MM.1S (cell line): ENCODE measurements at regions not wholly inside any gene's neighbourhood (a gene's known extent, or its start where the extent isn't known, plus 50 kb on each side); places are given as distances from the start of the nearest gene placed in this dataset.

Source experiments
- DNase-seq: peaks from one replicate; pipeline ENCODE4 v3.0.0-alpha.2; 2015
- H2AFZ ChIP-seq: fragments of 300-600 bp; sonication (generic); 2 replicates; pipeline ENCODE4 v1.6.0; 2016; ENCODE audit warnings: antibody characterized with exemption, low read length
- H3F3A ChIP-seq: fragments of 300-600 bp; sonication (generic); 2 replicates; pipeline ENCODE4 v1.6.1; 2016; ENCODE audit warnings: mild to moderate bottlenecking, antibody characterized with exemption, low read length, moderate library complexity, mixed read lengths; ENCODE audit not compliant: insufficient read depth
- H3K27ac ChIP-seq: fragments of 300-600 bp; sonication (generic); 2 replicates; pipeline ENCODE4 v1.5.1; 2016; ENCODE audit warnings: mild to moderate bottlenecking, low read length
- H3K27me3 ChIP-seq: fragments of 300-600 bp; sonication (generic); replicated peaks from 2 replicates; pipeline ENCODE4 v1.6.0; 2016; ENCODE audit warnings: low read length; ENCODE audit not compliant: insufficient read depth
- H3K36me3 ChIP-seq: fragments of 300-600 bp; sonication (generic); replicated peaks from 2 replicates; pipeline ENCODE4 v1.6.1; 2016; ENCODE audit warnings: mild to moderate bottlenecking, low read length, mixed read lengths; ENCODE audit not compliant: insufficient read depth
- H3K4me1 ChIP-seq: fragments of 300-600 bp; sonication (generic); 2 replicates; pipeline ENCODE4 v1.6.1; 2016; ENCODE audit warnings: low read length, mixed read lengths
- H3K4me2 ChIP-seq: fragments of 300-600 bp; sonication (generic); 2 replicates; pipeline ENCODE4 v1.6.0; 2016; ENCODE audit warnings: low read depth, low read length
- H3K4me3 ChIP-seq: fragments of 300-600 bp; sonication (generic); 2 replicates; pipeline ENCODE4 v1.5.1; 2016; ENCODE audit warnings: low read length, mixed read lengths
- H3K79me2 ChIP-seq: fragments of 300-600 bp; sonication (generic); 2 replicates; pipeline ENCODE4 v1.6.1; 2016; ENCODE audit warnings: mixed run types, low read length, mixed read lengths
- H3K9ac ChIP-seq: fragments of 300-600 bp; sonication (generic); 2 replicates; pipeline ENCODE4 v1.6.1; 2016; ENCODE audit warnings: low read length, mixed read lengths
- H3K9me2 ChIP-seq: fragments of 300-600 bp; sonication (generic); replicated peaks from 2 replicates; pipeline ENCODE4 v1.6.1; 2016; ENCODE audit warnings: mild to moderate bottlenecking, low read length, mixed read lengths; ENCODE audit not compliant: insufficient read depth
- H3K9me3 ChIP-seq: fragments of 300-600 bp; sonication (generic); replicated peaks from 2 replicates; pipeline ENCODE4 v1.6.1; 2016; ENCODE audit warnings: mild to moderate bottlenecking, low read length, mixed read lengths; ENCODE audit not compliant: insufficient read depth
- H4K20me1 ChIP-seq: fragments of 300-600 bp; sonication (generic); 2 replicates; pipeline ENCODE4 v1.6.1; 2016; ENCODE audit warnings: mild to moderate bottlenecking, low read length, moderate library complexity, mixed read lengths; ENCODE audit not compliant: insufficient read depth
- EZH2 ChIP-seq: fragments of 300-600 bp; sonication (generic); optimal IDR thresholded peaks from 2 replicates; pipeline ENCODE3; 2017; ENCODE audit warnings: low read depth, mild to moderate bottlenecking, antibody characterized with exemption, low read length, mixed read lengths
- EZH2phosphoT487 ChIP-seq: fragments of 300-600 bp; sonication (generic); IDR thresholded peaks from 2 replicates; pipeline ENCODE4 v1.6.1; 2018; ENCODE audit warnings: antibody characterized with exemption, low read length
- TF ChIP-seq, protein P1 (sequence below): fragments of 300-600 bp; sonication (generic); IDR thresholded peaks from 2 replicates; pipeline ENCODE4 v1.5.1; 2016; ENCODE audit warnings: antibody characterized with exemption, low read length, mixed read lengths

DNA sequence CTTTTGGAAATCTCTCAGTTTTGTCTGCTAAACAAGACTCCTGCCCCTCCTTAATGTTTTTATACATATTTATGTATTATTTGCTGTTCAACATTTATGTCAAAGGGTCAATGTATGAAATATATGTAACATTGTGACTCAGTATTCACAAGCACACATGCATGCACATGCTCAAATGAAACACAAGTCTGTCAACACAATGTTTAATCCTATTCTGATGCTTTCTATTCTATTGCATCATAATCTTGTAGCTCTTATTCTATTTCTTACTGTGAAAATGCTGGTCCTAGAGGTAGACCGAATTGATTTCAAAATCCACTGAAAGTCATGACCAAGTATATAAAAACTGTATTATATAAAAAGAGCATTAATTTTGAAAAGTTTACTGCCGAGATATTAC is 1463.3 kb downstream of the C4orf33 start:
- Histone ChIP-seq H3K27me3 (no peaks in the 10 kb centered on the region), H3K4me3 (no peak overlapping the region), H3F3A (no peaks in the 10 kb centered on the region), H4K20me1 (no peaks in the 10 kb centered on the region), H2AFZ (no peak overlapping the region), H3K9ac (no peak overlapping the region), H3K9me2 (no peaks in the 10 kb centered on the region), H3K4me2 (no peak overlapping the region), H3K36me3 (no peaks in the 10 kb centered on the region), H3K9me3 (no peaks in the 10 kb centered on the region), H3K4me1 (no peaks in the 10 kb centered on the region), H3K27ac (no peak overlapping the region), H3K79me2 (no peaks in the 10 kb centered on the region)
- TF ChIP-seq, protein P1, sequence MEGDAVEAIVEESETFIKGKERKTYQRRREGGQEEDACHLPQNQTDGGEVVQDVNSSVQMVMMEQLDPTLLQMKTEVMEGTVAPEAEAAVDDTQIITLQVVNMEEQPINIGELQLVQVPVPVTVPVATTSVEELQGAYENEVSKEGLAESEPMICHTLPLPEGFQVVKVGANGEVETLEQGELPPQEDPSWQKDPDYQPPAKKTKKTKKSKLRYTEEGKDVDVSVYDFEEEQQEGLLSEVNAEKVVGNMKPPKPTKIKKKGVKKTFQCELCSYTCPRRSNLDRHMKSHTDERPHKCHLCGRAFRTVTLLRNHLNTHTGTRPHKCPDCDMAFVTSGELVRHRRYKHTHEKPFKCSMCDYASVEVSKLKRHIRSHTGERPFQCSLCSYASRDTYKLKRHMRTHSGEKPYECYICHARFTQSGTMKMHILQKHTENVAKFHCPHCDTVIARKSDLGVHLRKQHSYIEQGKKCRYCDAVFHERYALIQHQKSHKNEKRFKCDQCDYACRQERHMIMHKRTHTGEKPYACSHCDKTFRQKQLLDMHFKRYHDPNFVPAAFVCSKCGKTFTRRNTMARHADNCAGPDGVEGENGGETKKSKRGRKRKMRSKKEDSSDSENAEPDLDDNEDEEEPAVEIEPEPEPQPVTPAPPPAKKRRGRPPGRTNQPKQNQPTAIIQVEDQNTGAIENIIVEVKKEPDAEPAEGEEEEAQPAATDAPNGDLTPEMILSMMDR, result no peak
- no peak for TF ChIP-seq EZH2phosphoT487
- no peak for TF ChIP-seq EZH2
- DNase-seq, result no peak

DNA sequence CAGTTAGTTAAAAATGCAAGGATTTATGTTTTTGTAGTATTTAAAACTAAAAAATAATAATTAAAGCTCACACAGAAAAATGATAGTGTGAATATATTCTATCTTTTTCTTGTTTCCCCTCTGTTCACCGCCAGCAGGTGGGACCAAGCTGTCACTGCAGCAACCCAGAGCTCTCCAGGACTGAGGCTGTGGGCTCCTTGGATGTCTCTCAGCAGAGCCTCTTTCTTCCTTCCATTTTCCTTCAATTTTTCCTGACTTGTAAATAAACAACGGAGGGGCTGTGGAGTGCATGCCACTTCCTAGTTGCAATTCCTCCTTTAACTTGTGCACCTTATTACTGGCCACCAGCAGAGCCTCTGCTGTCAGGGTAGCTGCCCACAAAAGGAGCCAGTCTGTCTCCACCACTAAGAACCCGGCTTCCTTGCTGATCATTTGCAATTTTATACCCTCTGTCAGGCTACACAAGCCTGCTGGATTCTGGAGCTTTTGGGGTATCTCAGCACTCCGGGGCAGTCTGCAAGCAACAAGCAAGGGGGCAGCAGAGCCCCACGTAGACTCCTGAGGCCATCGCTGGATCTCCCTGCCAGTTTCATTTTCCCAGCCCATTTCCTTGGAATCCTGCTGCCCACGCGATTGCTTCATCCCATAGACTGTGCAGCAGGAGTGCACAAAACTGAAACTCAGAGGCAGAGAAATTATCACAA is 1467.4 kb downstream of the C4orf33 start:
- Histone ChIP-seq H3K79me2 (no peaks in the 10 kb centered on the region), H3K4me1 (no peaks in the 10 kb centered on the region), H3K9me2 (no peaks in the 10 kb centered on the region), H2AFZ (peak overlapping the region; percentile 20; the same call in 1 of the 2 replicates), H3K36me3 (no peaks in the 10 kb centered on the region), H3K27me3 (no peaks in the 10 kb centered on the region), H3K4me3 (peak overlapping the region; percentile 29; the same call in 1 of the 2 replicates), H3K27ac (no peak overlapping the region), H3F3A (no peaks in the 10 kb centered on the region), H3K9ac (no peak overlapping the region), H3K9me3 (no peaks in the 10 kb centered on the region), H4K20me1 (no peaks in the 10 kb centered on the region), H3K4me2 (peak overlapping the region; percentile 30; the same call in 1 of the 2 replicates)
- TF ChIP-seq EZH2phosphoT487, result no peak
- no peak for TF ChIP-seq EZH2
- TF ChIP-seq, protein P1, result peak; percentile 60
- DNase-seq, result peak; percentile 26

DNA sequence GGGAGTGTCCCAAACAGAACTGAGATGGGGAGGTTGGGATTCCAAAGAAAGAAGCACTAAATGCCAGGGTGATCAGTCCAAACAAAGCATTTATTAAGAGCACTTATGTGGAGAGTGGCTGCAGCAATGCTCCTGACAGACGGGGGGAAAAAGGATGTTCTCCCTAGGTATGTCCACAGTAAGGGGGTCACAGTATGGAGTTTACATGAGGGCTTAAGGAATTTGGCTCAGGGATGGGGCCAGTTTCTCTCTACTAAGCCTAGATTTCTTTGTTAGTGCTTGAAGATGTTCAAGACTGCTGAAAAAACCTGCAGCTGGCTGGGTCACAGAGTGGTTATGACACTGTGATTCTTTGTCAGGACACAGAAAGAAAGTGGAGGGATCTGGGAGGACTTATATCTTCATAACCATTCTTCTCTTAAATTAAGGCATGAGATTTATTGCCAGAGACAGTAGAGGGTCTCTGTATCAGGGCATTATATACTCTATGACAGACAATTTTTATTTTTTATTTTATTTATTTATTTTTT is 1468.0 kb downstream of the C4orf33 start:
- H3K4me2 ChIP-seq, result peak overlapping the region; percentile 30; the same call in 1 of the 2 replicates
- no peaks in the 10 kb centered on the region for H4K20me1 ChIP-seq
- TF ChIP-seq EZH2phosphoT487, result no peak
- TF ChIP-seq, protein P1, result no peak; the same call in 1 of the 2 replicates
- TF ChIP-seq EZH2, result no peak
- no peaks in the 10 kb centered on the region for H3K36me3 ChIP-seq
- H3K9ac ChIP-seq, result no peak overlapping the region
- H3K79me2 ChIP-seq, result no peaks in the 10 kb centered on the region
- H2AFZ ChIP-seq, result peak overlapping the region; percentile 20; the same call in 1 of the 2 replicates
- H3K4me1 ChIP-seq, result no peaks in the 10 kb centered on the region
- H3K4me3 ChIP-seq, result peak overlapping the region; percentile 29; the same call in 1 of the 2 replicates
- H3K27me3 ChIP-seq, result no peaks in the 10 kb centered on the region
- no peak for DNase-seq
- no peaks in the 10 kb centered on the region for H3F3A ChIP-seq
- H3K9me3 ChIP-seq, result no peaks in the 10 kb centered on the region
- H3K27ac ChIP-seq, result no peak overlapping the region
- no peaks in the 10 kb centered on the region for H3K9me2 ChIP-seq
